ENCODE measurements at regions not wholly inside any gene's neighbourhood (a gene's known extent, or its start where the extent isn't known, plus 50 kb on each side); places are given as distances from the start of the nearest gene placed in this dataset.
"Not testable (repeated sequence)": the region's sequence is repeated elsewhere in the genome, so short reads cannot be mapped to it uniquely, and the experiment has no call there.

DNA sequence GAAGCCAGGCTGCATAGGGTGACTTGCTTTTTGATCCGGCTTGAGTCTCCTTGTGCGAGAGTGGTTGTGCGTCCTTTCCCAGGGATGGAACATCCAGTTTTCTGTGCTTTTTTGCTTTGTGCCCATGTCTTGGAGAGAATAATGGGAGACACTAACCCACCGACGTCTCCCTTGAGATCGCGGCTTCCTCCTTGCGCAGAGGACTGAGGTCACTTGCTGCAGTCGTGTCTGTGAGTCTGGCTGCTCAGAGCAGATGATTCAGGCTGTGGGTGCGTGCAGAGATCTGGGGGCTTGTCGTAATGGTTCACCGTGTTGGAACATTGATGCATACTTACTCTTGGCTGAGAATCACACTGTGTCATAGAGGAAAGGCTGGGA is 164.5 kb upstream of the CACNA1E start:
- Histone ChIP-seq H3K4me1 (no peaks in the 10 kb centered on the region), H3K9me3 (no peaks in the 10 kb centered on the region), H3K4me3 (no peak overlapping the region), H3K27me3 (ENCODE audit: low read depth) (peaks cover 47% of the 10 kb centered on the region), H3K36me3 (replicated peaks) (no peaks in the 10 kb centered on the region)
- in situ Hi-C loops (cut with MboI; ENCODE audit: low sequenced_read_pairs): no loop called here
- no peak for DNase-seq (ENCODE audit: low spot score in 2 of 2)

DNA sequence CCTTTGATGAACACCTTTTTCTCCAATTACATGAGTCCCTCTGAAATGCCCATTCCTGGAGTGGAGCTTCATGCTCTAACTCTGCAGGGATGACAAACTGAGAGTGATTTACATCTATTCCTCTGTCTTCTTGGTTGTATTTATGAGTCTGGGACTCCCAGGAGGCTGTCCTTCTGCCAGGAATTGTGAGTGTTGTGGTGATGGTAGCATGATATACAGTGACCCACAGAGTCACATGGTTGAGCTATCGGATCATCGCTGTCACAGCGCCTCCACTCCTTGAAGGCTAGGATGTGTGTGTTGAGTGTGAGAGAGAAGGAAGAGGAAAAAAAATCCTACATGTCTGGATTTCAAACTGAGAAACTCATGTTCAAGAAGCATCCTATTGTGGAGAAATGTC is 163.4 kb upstream of the CACNA1E start:
- H3K27me3 ChIP-seq (ENCODE audit: low read depth): peaks cover 43% of the 10 kb centered on the region
- no peak overlapping the region for H3K4me3 ChIP-seq
- in situ Hi-C loops (cut with MboI; ENCODE audit: low sequenced_read_pairs): no loop called here

DNA sequence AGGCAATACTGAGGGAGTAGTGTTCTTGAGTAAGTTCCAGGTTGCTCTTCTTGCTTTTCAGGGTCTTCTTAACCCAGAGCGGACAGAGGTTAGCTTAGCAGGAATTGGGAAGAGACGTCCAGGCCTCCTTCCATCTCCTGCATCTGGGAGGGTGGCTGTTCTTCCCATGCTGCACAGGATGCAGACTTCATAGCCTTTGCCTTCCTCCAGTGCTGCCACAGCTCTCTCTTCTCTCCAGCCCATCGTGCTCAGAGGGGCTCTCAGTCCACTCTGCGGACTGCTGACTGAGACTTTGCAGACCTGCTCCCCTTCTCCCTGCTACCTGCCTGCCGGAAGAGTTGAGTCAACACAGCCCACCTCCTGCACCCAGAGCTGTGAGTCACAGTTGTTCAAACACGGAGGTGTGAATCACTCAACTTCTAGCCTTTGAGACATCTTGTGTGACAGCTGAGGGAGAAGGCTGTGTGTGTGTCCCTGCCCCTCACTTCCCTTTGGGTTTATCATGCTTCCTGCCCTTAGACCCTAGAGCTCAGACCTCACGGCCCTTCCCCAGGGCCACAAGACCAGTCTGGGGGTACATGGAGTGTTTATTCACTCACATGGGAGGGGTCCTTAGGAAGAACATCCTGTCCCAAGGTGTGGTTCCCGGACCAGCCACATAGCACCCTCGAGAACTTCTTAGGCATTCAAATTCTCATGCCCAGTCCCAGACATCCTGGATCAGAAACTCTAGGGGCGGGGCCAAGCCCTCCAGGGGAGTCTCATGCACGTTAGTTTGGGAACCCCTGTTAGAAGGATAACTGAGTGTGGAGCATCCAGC is 158.3 kb upstream of the CACNA1E start:
- Histone ChIP-seq H3K4me3 (no peak overlapping the region), H3K9me3 (no peaks in the 10 kb centered on the region), H3K36me3 (replicated peaks) (no peaks in the 10 kb centered on the region), H3K4me1 (no peaks in the 10 kb centered on the region), H3K27me3 (ENCODE audit: low read depth) (peaks cover 5% of the 10 kb centered on the region)
- no peak for DNase-seq (ENCODE audit: low spot score in 2 of 2)
- in situ Hi-C loops (cut with MboI; ENCODE audit: low sequenced_read_pairs): no loop called here

More for the DNA sequence above, 163.4 kb upstream of the CACNA1E start:
- no peak for DNase-seq (ENCODE audit: low spot score in 2 of 2)
- H3K4me1 ChIP-seq: no peaks in the 10 kb centered on the region
- no peaks in the 10 kb centered on the region for H3K36me3 ChIP-seq (replicated peaks)
- H3K9me3 ChIP-seq: no peaks in the 10 kb centered on the region

DNA sequence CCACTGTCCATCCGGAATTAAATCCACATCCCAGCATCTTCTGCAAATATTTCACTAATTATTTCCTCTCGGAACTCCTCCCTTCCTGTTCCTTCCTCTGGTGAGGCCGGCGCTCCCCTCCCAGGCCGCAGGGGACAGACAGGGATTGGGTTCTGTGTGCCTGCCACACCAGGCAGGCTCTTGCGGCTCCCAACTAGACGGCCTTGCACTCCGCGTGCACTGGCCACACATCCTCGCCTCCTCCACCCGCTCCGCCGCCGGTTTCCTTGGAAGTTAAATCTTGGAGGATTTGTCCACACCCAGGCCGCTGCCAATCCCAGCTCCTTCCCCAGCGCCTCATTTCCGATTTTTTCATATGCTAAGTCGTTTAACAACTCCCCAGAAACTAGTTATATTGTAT is 157.6 kb upstream of the CACNA1E start:
- H3K27me3 ChIP-seq (ENCODE audit: low read depth); H3K4me1 ChIP-seq; H3K4me3 ChIP-seq; H3K9me3 ChIP-seq; H3K36me3 ChIP-seq (replicated peaks); in situ Hi-C loops (cut with MboI; ENCODE audit: low sequenced_read_pairs); DNase-seq (ENCODE audit: low spot score in 2 of 2): not testable (repeated sequence)

GRCh38 chr1:181326348-181326747 is 157.0 kb upstream of the CACNA1E start:
- Histone ChIP-seq H3K4me1 (no peaks in the 10 kb centered on the region), H3K4me3 (no peak overlapping the region), H3K9me3 (no peaks in the 10 kb centered on the region), H3K27me3 (ENCODE audit: low read depth) (no peaks in the 10 kb centered on the region), H3K36me3 (replicated peaks) (no peaks in the 10 kb centered on the region)
- in situ Hi-C loops (cut with MboI; ENCODE audit: low sequenced_read_pairs): no loop called here
- DNase-seq (ENCODE audit: low spot score in 2 of 2): no peak

DNA sequence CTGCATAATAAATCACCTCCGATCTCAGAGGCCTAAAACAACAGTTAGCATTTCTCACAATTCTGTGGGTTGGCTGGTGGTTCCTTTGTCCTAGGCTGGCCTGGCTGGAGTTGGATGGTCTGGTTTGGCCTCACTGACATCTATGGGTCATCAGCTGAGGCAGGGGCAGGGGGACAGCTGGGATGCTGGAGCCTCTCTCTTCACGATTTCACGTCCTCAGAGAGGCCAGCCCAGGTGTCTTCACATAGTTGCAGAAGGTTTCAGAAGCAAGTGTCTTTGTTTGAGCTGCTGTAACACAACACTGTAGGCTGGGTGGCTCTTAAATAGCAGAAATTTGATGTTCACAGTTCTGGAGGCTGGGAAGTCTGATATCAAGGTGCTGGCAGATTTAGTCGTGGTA is 155.5 kb upstream of the CACNA1E start:
- in situ Hi-C loops (cut with MboI; ENCODE audit: low sequenced_read_pairs): no loop called here
- no peak overlapping the region for H3K4me3 ChIP-seq

DNA sequence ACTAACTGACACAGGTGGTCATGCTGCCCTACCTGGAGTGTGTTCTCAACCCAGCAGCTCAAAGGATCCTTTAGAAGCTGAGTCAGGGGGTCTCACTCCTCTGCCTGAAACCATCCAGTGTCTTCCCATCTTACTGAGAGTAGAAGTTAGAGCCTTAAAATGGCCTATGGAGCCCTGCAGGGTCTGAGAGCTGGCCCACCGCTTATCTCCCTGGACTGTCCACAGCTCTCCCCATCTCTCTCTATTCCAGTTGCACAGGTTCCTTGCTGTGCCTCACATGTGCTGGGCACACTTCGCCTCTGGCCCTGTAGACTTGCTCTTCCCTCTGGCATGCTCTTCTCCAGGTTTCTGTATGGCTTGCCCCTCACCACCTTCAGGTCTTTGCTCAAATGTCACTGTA is 148.6 kb upstream of the CACNA1E start:
- H3K4me1 ChIP-seq: no peaks in the 10 kb centered on the region
- no peaks in the 10 kb centered on the region for H3K36me3 ChIP-seq (replicated peaks)
- H3K4me3 ChIP-seq: no peak overlapping the region
- DNase-seq (ENCODE audit: low spot score in 2 of 2): no peak
- H3K9me3 ChIP-seq: no peaks in the 10 kb centered on the region
- H3K27me3 ChIP-seq (ENCODE audit: low read depth): peaks cover 3% of the 10 kb centered on the region; the same call in 1 of the 2 replicates
- in situ Hi-C loops (cut with MboI; ENCODE audit: low sequenced_read_pairs): no loop called here

More for the DNA sequence above, 155.5 kb upstream of the CACNA1E start:
- Histone ChIP-seq H3K4me1 (no peaks in the 10 kb centered on the region), H3K27me3 (ENCODE audit: low read depth) (no peaks in the 10 kb centered on the region), H3K36me3 (replicated peaks) (no peaks in the 10 kb centered on the region), H3K9me3 (no peaks in the 10 kb centered on the region)
- no peak for DNase-seq (ENCODE audit: low spot score in 2 of 2)

DNA sequence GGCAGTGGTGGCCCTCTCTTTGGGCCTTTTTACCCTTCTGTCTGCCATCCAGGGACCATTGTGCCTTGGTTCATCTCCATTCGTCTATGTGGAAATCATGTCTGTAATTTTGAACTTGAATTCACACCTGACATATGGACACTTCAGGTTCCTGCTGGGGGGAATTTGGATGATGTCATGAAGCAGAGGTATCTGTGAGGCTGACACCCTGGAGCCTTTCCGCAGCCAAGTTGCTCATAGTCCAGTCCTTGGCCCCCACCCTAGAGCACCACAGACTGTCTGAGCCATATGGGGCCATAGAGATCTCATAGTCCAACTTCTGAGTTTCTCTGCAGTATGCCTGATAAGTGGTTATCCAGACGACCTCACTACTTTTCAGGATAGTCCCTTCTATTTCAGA is 147.7 kb upstream of the CACNA1E start:
- H3K27me3 ChIP-seq (ENCODE audit: low read depth): peaks cover 3% of the 10 kb centered on the region; the same call in 1 of the 2 replicates
- in situ Hi-C loops (cut with MboI; ENCODE audit: low sequenced_read_pairs): no loop called here
- H3K9me3 ChIP-seq: no peaks in the 10 kb centered on the region

DNA sequence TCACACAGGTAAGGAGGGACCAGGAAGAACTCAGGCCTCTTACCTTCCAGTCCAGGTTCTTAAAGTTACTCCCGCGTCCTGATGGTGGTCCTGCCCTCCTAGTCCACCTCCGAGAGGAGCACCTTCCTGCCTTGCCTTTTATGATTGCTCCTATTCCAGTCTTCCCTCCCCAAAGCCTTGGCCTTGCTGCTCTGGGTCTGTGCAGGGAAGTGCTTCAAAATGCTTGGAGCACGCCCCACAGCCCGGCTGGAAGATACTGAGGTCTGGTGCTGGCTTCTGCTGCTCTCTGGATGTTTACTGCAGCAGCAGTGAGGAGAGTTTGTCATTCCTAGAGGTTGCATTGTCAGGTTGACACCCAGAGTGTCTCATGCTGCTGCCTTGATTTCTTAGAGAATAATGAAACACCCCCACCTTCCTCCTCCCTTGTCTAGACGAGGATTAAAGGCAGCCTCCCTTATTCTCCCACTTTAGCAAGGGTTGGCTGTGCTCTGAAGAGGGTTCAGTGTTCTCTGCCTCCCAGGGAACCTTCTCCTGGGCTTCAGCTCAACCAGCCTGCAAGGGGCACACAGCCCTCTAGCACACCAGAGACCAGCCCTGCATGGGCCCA is 142.2 kb upstream of the CACNA1E start:
- Histone ChIP-seq H3K36me3 (replicated peaks) (no peaks in the 10 kb centered on the region), H3K4me1 (no peaks in the 10 kb centered on the region), H3K27me3 (ENCODE audit: low read depth) (peaks cover 3% of the 10 kb centered on the region; the same call in 1 of the 2 replicates), H3K4me3 (no peak overlapping the region), H3K9me3 (no peaks in the 10 kb centered on the region)
- in situ Hi-C loops (cut with MboI; ENCODE audit: low sequenced_read_pairs): no loop called here
- DNase-seq (ENCODE audit: low spot score in 2 of 2): no peak

More for the DNA sequence above, 147.7 kb upstream of the CACNA1E start:
- Histone ChIP-seq H3K4me3 (no peak overlapping the region), H3K36me3 (replicated peaks) (no peaks in the 10 kb centered on the region), H3K4me1 (no peaks in the 10 kb centered on the region)
- DNase-seq (ENCODE audit: low spot score in 2 of 2): no peak

- no peak for DNase-seq (ENCODE audit: low spot score in 2 of 2)
- Histone ChIP-seq H3K4me3 (no peak overlapping the region), H3K36me3 (replicated peaks) (no peaks in the 10 kb centered on the region), H3K27me3 (ENCODE audit: low read depth) (no peaks in the 10 kb centered on the region; the same call in 1 of the 2 replicates), H3K4me1 (no peaks in the 10 kb centered on the region), H3K9me3 (no peaks in the 10 kb centered on the region)
- in situ Hi-C loops (cut with MboI; ENCODE audit: low sequenced_read_pairs): no loop called here
These were observed 139.2 kb upstream of the CACNA1E start for GRCh38 chr1:181344091-181344490.

DNA sequence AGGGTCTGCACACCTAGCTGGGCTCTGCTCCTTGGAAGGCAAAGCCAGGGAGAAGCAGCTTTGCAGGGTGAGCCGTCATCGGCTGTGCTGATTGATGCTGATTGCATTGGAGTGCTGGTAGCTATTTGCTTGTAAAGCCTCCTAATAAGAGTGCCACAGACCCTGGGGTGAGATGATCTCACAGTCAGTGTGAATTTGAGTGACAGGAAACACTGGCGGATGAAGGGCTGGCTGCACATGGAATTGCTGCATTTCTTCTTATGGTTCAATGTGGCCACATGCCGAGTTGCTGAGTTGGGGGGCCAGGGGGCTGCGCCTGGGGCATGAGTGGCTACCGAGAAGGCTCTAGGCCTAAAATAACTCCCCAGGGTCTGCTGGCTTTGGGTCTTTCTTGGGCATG is 138.2 kb upstream of the CACNA1E start:
- no peaks in the 10 kb centered on the region for H3K9me3 ChIP-seq
- in situ Hi-C loops (cut with MboI; ENCODE audit: low sequenced_read_pairs): no loop called here
- no peak for DNase-seq (ENCODE audit: low spot score in 2 of 2)
- no peaks in the 10 kb centered on the region for H3K4me1 ChIP-seq
- H3K4me3 ChIP-seq: no peak overlapping the region
- H3K36me3 ChIP-seq (replicated peaks): no peaks in the 10 kb centered on the region
- no peaks in the 10 kb centered on the region; the same call in 1 of the 2 replicates for H3K27me3 ChIP-seq (ENCODE audit: low read depth)

GRCh38 chr1:181347495-181348390 is 135.6 kb upstream of the CACNA1E start:
- in situ Hi-C loops (cut with MboI; ENCODE audit: low sequenced_read_pairs): no loop called here

GRCh38 chr1:181349512-181349911 is 133.8 kb upstream of the CACNA1E start:
- Histone ChIP-seq H3K4me3 (no peak overlapping the region), H3K27me3 (ENCODE audit: low read depth) (no peaks in the 10 kb centered on the region; the same call in 1 of the 2 replicates), H3K4me1 (no peaks in the 10 kb centered on the region), H3K9me3 (no peaks in the 10 kb centered on the region), H3K36me3 (replicated peaks) (no peaks in the 10 kb centered on the region)
- in situ Hi-C loops (cut with MboI; ENCODE audit: low sequenced_read_pairs): no loop called here
- no peak for DNase-seq (ENCODE audit: low spot score in 2 of 2)

More at GRCh38 chr1:181347495-181348390, 135.6 kb upstream of the CACNA1E start:
- H3K27me3 ChIP-seq (ENCODE audit: low read depth): no peaks in the 10 kb centered on the region; the same call in 1 of the 2 replicates
- H3K4me3 ChIP-seq: no peak overlapping the region
- no peaks in the 10 kb centered on the region for H3K36me3 ChIP-seq (replicated peaks)
- no peaks in the 10 kb centered on the region for H3K9me3 ChIP-seq
- no peaks in the 10 kb centered on the region for H3K4me1 ChIP-seq
- DNase-seq (ENCODE audit: low spot score in 2 of 2): no peak

Data from HAP-1 (cell line).